ENCODE measurements at regions not wholly inside any gene's neighbourhood (a gene's known extent, or its start where the extent isn't known, plus 50 kb on each side); places are given as distances from the start of the nearest gene placed in this dataset.

GRCh38 chr7:137151041-137151689 lies 192.4 kb downstream of the PTN start:
- Histone ChIP-seq H3K27ac (no peak overlapping the region), H3K4me3 (replicated peaks in 1 of 3) (no peak overlapping the region), H3K9me3 (no peaks in the 10 kb centered on the region), H3K36me3 (no peaks in the 10 kb centered on the region), H3K27me3 (no peaks in the 10 kb centered on the region), H3K4me1 (no peaks in the 10 kb centered on the region)
- TF ChIP-seq POLR2A (IDR thresholded peaks at IDR 0.05) (no peak), CTCF (IDR thresholded peaks at IDR 0.05) (no peak)
- WGBS, 2 donors = 62 to 70% methylated on average over 5 of the region's 5 CpGs
- intact Hi-C loops (cut with DNase I) = no loop called here
- DNase-seq = no peak

- no peak for DNase-seq
- no peaks in the 10 kb centered on the region for H3K9me3 ChIP-seq
- intact Hi-C loops (cut with DNase I) = no loop called here
- H3K4me3 ChIP-seq (replicated peaks in 1 of 3) = no peak overlapping the region
- WGBS, 2 donors = 59 to 61% methylated on average over 3 of the region's 3 CpGs
- no peaks in the 10 kb centered on the region for H3K4me1 ChIP-seq
- H3K27ac ChIP-seq = no peak overlapping the region
- no peaks in the 10 kb centered on the region for H3K27me3 ChIP-seq
- no peaks in the 10 kb centered on the region for H3K36me3 ChIP-seq
- TF ChIP-seq POLR2A (IDR thresholded peaks at IDR 0.05) = no peak
These were observed 196.2 kb downstream of the PTN start for GRCh38 chr7:137147338-137147720.

- no peak for DNase-seq
- intact Hi-C loops (cut with DNase I) = no loop called here
- Histone ChIP-seq H3K36me3 (no peaks in the 10 kb centered on the region), H3K4me1 (no peaks in the 10 kb centered on the region), H3K27ac (no peak overlapping the region), H3K9me3 (no peaks in the 10 kb centered on the region), H3K4me3 (replicated peaks in 1 of 3) (no peak overlapping the region), H3K27me3 (no peaks in the 10 kb centered on the region)
- TF ChIP-seq POLR2A (IDR thresholded peaks at IDR 0.05) (no peak), CTCF (IDR thresholded peaks at IDR 0.05) (no peak)
- 88 to 89% methylated on average over 8 of the region's 8 CpGs for WGBS, 2 donors
These were observed 196.8 kb downstream of the PTN start for GRCh38 chr7:137146552-137147337.

GRCh38 chr7:137146012-137146455 lies 197.5 kb downstream of the PTN start:
- no peaks in the 10 kb centered on the region for H3K36me3 ChIP-seq
- H3K4me3 ChIP-seq (replicated peaks in 1 of 3) = no peak overlapping the region
- no peaks in the 10 kb centered on the region for H3K27me3 ChIP-seq
- intact Hi-C loops (cut with DNase I) = no loop called here
- WGBS, 2 donors = 76 to 80% methylated on average over 1 of the region's 1 CpG
- H3K27ac ChIP-seq = no peak overlapping the region
- no peaks in the 10 kb centered on the region for H3K4me1 ChIP-seq
- no peak for DNase-seq
- TF ChIP-seq CTCF (IDR thresholded peaks at IDR 0.05) (no peak), POLR2A (IDR thresholded peaks at IDR 0.05) (no peak)
- no peaks in the 10 kb centered on the region for H3K9me3 ChIP-seq

- no peak overlapping the region for H3K27ac ChIP-seq
- no peaks in the 10 kb centered on the region for H3K36me3 ChIP-seq
- no peak overlapping the region for H3K4me3 ChIP-seq (replicated peaks in 1 of 3)
- DNase-seq = no peak
- no peaks in the 10 kb centered on the region for H3K27me3 ChIP-seq
- H3K9me3 ChIP-seq = no peaks in the 10 kb centered on the region
- intact Hi-C loops (cut with DNase I) = no loop called here
- no peaks in the 10 kb centered on the region for H3K4me1 ChIP-seq
- TF ChIP-seq POLR2A (IDR thresholded peaks at IDR 0.05) (no peak), CTCF (IDR thresholded peaks at IDR 0.05) (no peak)
These were observed 201.2 kb downstream of the PTN start for GRCh38 chr7:137142376-137142775.
